ENCODE measurements at regions not wholly inside any gene's neighbourhood (a gene's known extent, or its start where the extent isn't known, plus 50 kb on each side); places are given as distances from the start of the nearest gene placed in this dataset.

DNA sequence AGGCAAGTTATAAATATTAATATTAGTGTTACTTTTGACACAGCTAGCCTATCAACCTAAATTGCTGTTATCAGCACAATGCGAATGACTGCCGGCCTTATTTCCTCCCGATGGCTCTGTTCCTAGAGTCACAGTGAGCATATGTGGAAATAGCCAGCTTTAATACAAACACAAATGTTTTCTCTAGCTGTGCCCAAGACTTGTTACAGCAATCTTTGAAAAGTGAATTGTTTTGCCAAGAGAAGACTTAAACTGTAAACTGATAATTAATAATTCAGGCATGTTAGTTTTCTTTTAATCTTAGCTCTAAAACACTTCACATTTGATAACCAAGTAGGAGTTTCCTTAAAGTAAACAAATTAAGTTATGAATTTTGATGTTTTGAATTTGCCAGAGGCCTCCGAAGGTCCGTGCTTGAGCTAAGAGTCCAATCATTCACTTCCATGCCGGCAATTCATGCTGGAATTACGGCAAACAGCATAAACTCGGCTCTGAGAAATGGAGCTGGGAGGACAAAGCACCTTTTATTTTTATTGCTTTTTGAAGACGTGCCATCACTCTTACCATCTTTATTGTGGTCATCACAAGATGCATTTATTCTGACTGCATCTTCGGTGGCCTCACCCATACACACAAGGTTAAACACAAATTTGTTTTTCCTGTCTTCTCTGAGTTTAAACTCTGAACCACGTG is 184.5 kb upstream of the CWC22 start:
- Histone ChIP-seq H3K9me3 (no peaks in the 10 kb centered on the region), H3K27ac (no peak overlapping the region), H3K4me3 (no peak overlapping the region), H3K36me3 (no peaks in the 10 kb centered on the region), H3K27me3 (no peaks in the 10 kb centered on the region), H3K4me1 (no peaks in the 10 kb centered on the region)
- WGBS (ENCODE audit: insufficient coverage, low coverage, low lambda C conversion rate, missing lambda C conversion rate): 42% methylated on average over 10 of the region's 11 CpGs
- ATAC-seq (peak; percentile 40 to 93 (median 76)), DNase-seq (peak in 1 of 3 donors; percentile 45)
- intact Hi-C loops (cut with DNase I): no loop called here
- TF ChIP-seq, protein P1, sequence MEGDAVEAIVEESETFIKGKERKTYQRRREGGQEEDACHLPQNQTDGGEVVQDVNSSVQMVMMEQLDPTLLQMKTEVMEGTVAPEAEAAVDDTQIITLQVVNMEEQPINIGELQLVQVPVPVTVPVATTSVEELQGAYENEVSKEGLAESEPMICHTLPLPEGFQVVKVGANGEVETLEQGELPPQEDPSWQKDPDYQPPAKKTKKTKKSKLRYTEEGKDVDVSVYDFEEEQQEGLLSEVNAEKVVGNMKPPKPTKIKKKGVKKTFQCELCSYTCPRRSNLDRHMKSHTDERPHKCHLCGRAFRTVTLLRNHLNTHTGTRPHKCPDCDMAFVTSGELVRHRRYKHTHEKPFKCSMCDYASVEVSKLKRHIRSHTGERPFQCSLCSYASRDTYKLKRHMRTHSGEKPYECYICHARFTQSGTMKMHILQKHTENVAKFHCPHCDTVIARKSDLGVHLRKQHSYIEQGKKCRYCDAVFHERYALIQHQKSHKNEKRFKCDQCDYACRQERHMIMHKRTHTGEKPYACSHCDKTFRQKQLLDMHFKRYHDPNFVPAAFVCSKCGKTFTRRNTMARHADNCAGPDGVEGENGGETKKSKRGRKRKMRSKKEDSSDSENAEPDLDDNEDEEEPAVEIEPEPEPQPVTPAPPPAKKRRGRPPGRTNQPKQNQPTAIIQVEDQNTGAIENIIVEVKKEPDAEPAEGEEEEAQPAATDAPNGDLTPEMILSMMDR (IDR thresholded peaks at IDR 0.05): no peak

DNA sequence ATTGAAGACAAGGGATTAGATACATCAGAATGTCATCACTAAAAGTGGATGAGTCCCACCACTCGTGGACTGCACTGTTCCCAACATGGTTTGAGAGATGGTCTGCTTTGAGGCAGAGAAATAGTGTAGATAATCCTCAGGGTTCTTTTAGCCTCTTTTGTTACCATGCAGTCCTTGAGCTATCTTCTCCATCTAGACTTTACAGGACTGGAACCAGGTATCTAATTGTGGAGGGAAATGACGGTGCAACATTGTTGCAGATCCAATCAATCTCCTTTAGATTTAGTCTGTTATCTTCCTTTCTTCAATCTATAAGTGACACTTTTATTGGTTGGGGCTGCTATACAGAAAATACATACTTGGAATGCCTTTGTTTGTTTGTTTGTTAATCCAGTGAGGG is 183.8 kb upstream of the CWC22 start:
- TF ChIP-seq, protein P1 (IDR thresholded peaks at IDR 0.05): no peak
- TF ChIP-seq POLR2A (IDR thresholded peaks at IDR 0.05): no peak
- no peak overlapping the region for H3K4me3 ChIP-seq
- no peaks in the 10 kb centered on the region for H3K27me3 ChIP-seq
- H3K27ac ChIP-seq: no peak overlapping the region
- WGBS (ENCODE audit: insufficient coverage, low coverage, low lambda C conversion rate, missing lambda C conversion rate): 70% methylated on average over 2 of the region's 2 CpGs
- ATAC-seq: no peak
- no peaks in the 10 kb centered on the region for H3K4me1 ChIP-seq
- intact Hi-C loops (cut with DNase I): no loop called here
- DNase-seq: no peak
- no peaks in the 10 kb centered on the region for H3K36me3 ChIP-seq
- no peaks in the 10 kb centered on the region for H3K9me3 ChIP-seq

DNA sequence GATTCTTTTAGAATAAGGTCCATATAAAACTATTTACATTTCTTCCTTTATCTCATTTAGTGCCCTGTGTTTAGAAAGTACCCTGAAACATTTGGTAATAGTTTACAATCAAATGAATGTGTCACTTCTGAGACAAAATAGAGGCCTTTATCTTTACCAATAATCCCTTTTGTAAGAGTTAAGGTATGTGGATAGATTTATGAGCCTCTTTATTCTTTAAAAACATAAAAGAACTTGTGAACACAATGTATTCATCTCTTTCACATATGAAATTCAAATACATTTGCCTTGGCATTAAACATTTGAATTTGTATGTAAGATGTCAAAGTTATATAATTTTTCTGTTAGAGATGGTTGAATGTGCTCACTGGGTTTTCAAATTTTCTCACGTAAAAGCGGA is 180.5 kb upstream of the CWC22 start:
- Histone ChIP-seq H3K27me3 (no peaks in the 10 kb centered on the region), H3K9me3 (no peaks in the 10 kb centered on the region), H3K4me1 (no peaks in the 10 kb centered on the region), H3K4me3 (no peak overlapping the region), H3K27ac (no peak overlapping the region), H3K36me3 (no peaks in the 10 kb centered on the region)
- intact Hi-C loops (cut with DNase I): no loop called here
- ATAC-seq: no peak
- no peak for DNase-seq
- no peak for TF ChIP-seq POLR2A (IDR thresholded peaks at IDR 0.05)
- TF ChIP-seq, protein P1 (IDR thresholded peaks at IDR 0.05): no peak
- WGBS (ENCODE audit: insufficient coverage, low coverage, low lambda C conversion rate, missing lambda C conversion rate): 46% methylated on average over 2 of the region's 2 CpGs

DNA sequence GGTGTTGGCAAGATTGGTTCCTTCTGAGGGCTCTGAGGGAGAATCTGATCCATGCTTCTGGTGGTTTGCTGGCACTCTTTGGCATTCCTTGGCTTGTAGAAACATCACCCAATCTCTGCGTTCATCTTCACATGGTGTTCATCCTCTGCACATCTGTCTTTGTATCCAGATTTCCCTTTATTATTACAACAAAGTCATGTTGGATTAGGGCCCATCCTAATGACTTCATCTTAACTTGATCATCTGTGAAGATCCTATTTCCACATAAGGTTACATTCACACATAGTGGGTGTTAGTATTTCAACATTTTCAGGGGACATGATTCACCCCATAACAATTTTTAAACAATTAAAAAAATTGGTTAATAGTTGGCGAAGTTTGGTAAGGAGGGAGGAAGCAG is 177.4 kb upstream of the CWC22 start:
- Histone ChIP-seq H3K36me3 (no peaks in the 10 kb centered on the region), H3K9me3 (no peaks in the 10 kb centered on the region), H3K27ac (no peak overlapping the region), H3K4me1 (no peaks in the 10 kb centered on the region), H3K4me3 (no peak overlapping the region), H3K27me3 (no peaks in the 10 kb centered on the region)
- DNase-seq (no peak), ATAC-seq (no peak)
- WGBS (ENCODE audit: insufficient coverage, low coverage, low lambda C conversion rate, missing lambda C conversion rate): 64% methylated on average over 2 of the region's 2 CpGs
- TF ChIP-seq, protein P1 (IDR thresholded peaks at IDR 0.05): no peak
- no peak for TF ChIP-seq POLR2A (IDR thresholded peaks at IDR 0.05)
- intact Hi-C loops (cut with DNase I): no loop called here

DNA sequence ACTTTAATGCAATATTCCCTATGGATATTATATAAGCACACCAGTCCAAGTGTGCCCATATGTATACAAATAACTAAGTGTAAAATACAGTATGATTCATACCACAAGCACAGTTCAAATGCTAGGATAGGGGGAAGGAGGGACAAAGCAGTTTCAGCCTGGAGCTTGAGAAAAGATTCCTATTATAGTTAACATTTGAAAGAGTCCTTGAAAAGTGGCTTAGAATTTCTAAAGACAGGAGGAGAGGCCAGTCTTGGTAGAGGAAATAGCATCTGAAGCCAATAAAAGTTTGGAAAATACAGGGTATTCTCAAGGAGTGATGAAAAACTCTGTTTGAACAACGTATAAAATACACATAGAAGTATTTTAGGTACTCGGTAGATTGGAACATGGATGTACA is 173.4 kb upstream of the CWC22 start:
- Histone ChIP-seq H3K4me1 (no peaks in the 10 kb centered on the region), H3K27ac (no peak overlapping the region), H3K9me3 (no peaks in the 10 kb centered on the region), H3K27me3 (no peaks in the 10 kb centered on the region), H3K4me3 (no peak overlapping the region), H3K36me3 (no peaks in the 10 kb centered on the region)
- DNase-seq (no peak), ATAC-seq (no peak)
- TF ChIP-seq, protein P1 (IDR thresholded peaks at IDR 0.05): no peak
- intact Hi-C loops (cut with DNase I): no loop called here
- WGBS (ENCODE audit: insufficient coverage, low coverage, low lambda C conversion rate, missing lambda C conversion rate): 48% methylated on average over 2 of the region's 2 CpGs

Measured in right lobe of liver (tissue), 6 donors.